ENCODE measurements at regions not wholly inside any gene's neighbourhood (a gene's known extent, or its start where the extent isn't known, plus 50 kb on each side); places are given as distances from the start of the nearest gene placed in this dataset.

DNA sequence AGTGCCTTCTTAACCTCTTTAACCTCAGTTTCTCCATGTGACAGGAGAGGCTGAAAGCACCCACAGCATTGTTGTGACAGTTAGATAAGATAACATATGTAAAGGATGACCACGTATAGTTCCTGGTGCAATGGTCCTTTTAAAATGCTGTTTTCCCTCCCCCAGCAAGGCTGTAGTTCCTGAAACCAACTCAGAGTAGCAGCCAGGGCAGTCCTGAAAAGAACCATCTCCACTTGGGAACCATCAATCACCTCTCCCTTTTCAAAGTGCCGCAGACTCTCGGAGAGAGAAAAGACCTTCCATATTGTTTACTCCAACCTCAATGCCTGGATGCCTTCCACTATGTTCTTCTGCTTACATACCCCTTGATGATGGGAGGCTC, 158.8 kb downstream of the DDX1 start:
- H3K27ac ChIP-seq = no peak overlapping the region
- intact Hi-C loops (cut with DNase I; ENCODE audit: low total_unique reads) (no loop called here), in situ Hi-C loops (cut with MboI; ENCODE audit: low sequenced_read_pairs in 4 of 4) (no loop called here)
- H3K4me1 ChIP-seq = peaks cover 0 to 7% of the 10 kb centered on the region in 2 donors
- no peak for TF ChIP-seq POLR2A (IDR thresholded peaks at IDR 0.05)
- TF ChIP-seq, protein P1, sequence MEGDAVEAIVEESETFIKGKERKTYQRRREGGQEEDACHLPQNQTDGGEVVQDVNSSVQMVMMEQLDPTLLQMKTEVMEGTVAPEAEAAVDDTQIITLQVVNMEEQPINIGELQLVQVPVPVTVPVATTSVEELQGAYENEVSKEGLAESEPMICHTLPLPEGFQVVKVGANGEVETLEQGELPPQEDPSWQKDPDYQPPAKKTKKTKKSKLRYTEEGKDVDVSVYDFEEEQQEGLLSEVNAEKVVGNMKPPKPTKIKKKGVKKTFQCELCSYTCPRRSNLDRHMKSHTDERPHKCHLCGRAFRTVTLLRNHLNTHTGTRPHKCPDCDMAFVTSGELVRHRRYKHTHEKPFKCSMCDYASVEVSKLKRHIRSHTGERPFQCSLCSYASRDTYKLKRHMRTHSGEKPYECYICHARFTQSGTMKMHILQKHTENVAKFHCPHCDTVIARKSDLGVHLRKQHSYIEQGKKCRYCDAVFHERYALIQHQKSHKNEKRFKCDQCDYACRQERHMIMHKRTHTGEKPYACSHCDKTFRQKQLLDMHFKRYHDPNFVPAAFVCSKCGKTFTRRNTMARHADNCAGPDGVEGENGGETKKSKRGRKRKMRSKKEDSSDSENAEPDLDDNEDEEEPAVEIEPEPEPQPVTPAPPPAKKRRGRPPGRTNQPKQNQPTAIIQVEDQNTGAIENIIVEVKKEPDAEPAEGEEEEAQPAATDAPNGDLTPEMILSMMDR (IDR thresholded peaks at IDR 0.05 in 4 of 5, conservative IDR thresholded peaks at IDR 0.05 in 1 of 5) = no peak
- no peak for ATAC-seq
- no peaks in the 10 kb centered on the region for H3K9me3 ChIP-seq
- DNase-seq = no peak
- no peaks in the 10 kb centered on the region for H3K36me3 ChIP-seq
- no peak overlapping the region for H3K4me3 ChIP-seq
- H3K27me3 ChIP-seq = no peaks in the 10 kb centered on the region

DNA sequence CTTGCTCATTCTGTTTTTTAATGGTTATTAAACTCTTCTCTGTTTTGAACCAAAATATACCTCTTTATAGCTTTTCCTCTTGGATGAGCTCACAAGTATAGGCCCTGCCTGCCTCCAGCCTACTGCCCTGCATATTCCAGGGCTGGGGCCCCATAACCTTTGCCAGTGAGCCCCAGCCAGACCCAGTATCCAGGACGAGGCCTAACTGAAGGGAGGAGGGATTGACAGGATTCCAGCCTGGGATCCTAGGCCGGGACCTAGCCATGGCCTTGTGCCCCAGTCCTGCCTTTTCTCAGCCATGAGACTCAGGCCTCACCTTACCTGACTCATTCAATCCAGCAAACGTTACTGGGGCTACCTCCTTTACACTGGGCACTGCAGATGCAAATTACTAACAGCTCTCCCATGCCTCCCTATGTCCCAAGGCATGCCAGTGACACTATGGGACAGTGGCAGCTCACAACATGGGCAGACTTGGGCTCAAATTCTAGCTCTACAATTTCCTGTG, 159.2 kb downstream of the DDX1 start:
- intact Hi-C loops (cut with DNase I; ENCODE audit: low total_unique reads) = no loop called here

DNA sequence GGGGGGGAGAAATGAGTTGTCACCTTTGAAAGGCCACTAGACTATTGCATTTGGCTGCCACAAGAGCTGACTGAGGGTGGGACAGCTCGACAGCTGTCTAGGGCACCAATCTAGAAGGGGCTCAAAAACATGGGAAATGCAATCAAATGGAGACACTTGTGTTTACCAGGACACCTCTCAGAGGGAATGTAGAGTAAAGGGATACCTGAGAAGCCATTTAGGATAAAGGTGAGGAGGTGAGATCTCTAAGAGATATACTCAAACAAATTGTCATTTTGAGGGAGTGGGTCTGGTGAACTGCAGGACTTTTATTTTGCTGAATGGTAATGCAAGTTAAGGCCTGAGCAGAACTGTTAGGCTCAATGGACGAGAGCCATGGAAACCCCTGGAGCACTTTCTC, 159.8 kb downstream of the DDX1 start:
- no peaks in the 10 kb centered on the region for H3K9me3 ChIP-seq
- intact Hi-C loops (cut with DNase I; ENCODE audit: low total_unique reads) (no loop called here), in situ Hi-C loops (cut with MboI; ENCODE audit: low sequenced_read_pairs in 4 of 4) (no loop called here)
- H3K27me3 ChIP-seq = no peaks in the 10 kb centered on the region
- no peak overlapping the region for H3K27ac ChIP-seq
- H3K4me3 ChIP-seq = no peak overlapping the region
- DNase-seq (no peak), ATAC-seq (no peak)
- H3K4me1 ChIP-seq = peaks cover 0 to 7% of the 10 kb centered on the region in 2 donors
- no peak for TF ChIP-seq POLR2A (IDR thresholded peaks at IDR 0.05)
- TF ChIP-seq, protein P1 (IDR thresholded peaks at IDR 0.05 in 4 of 5, conservative IDR thresholded peaks at IDR 0.05 in 1 of 5) = no peak
- no peaks in the 10 kb centered on the region for H3K36me3 ChIP-seq

More for the DNA sequence above, 159.2 kb downstream of the DDX1 start:
- Histone ChIP-seq H3K27ac (no peak overlapping the region), H3K36me3 (no peaks in the 10 kb centered on the region), H3K4me3 (no peak overlapping the region), H3K4me1 (peaks cover 0 to 7% of the 10 kb centered on the region in 2 donors), H3K27me3 (no peaks in the 10 kb centered on the region), H3K9me3 (no peaks in the 10 kb centered on the region)
- TF ChIP-seq, protein P1 (IDR thresholded peaks at IDR 0.05 in 4 of 5, conservative IDR thresholded peaks at IDR 0.05 in 1 of 5) = no peak
- TF ChIP-seq POLR2A (IDR thresholded peaks at IDR 0.05) = no peak
- ATAC-seq (no peak), DNase-seq (no peak)
- in situ Hi-C loops (cut with MboI; ENCODE audit: low sequenced_read_pairs in 4 of 4) = no loop called here

DNA sequence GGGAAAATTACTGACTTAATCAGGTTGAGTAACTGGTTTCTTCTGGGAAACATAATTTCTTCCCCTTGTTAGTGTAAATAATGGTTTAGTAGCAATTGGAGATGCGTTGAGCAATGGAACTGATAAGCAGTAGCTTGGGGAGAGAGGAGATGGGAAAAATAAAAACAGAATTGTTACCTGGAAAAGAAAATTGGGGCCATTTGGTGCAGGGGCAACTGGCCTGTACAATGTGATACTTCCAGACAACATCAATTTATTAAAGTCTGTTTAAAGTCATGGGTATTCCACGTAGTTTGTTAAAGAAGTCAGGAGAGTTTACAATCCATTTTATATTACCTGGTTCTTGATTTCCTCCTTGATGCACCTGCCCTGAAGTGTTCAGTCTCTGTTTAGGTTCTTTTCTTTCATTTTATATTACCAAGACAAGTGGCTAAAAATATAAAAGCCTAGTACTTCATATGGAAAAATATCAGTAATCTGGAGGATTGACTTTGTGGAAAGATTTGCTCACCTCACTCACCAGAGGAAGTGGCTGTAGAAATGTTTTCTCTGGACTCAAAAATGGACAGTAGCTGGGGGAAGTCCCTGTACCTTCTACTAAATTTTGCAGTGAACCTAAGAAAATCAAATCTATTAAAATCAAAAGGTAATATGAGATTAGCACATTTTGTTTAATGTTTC, 161.0 kb downstream of the DDX1 start:
- Histone ChIP-seq H3K27me3 (no peaks in the 10 kb centered on the region), H3K36me3 (no peaks in the 10 kb centered on the region), H3K9me3 (no peaks in the 10 kb centered on the region), H3K27ac (no peak overlapping the region), H3K4me3 (no peak overlapping the region), H3K4me1 (peaks cover 0 to 7% of the 10 kb centered on the region in 2 donors)
- intact Hi-C loops (cut with DNase I; ENCODE audit: low total_unique reads) (no loop called here), in situ Hi-C loops (cut with MboI; ENCODE audit: low sequenced_read_pairs in 4 of 4) (no loop called here)
- TF ChIP-seq POLR2A (IDR thresholded peaks at IDR 0.05) = no peak
- TF ChIP-seq, protein P1 (IDR thresholded peaks at IDR 0.05 in 4 of 5, conservative IDR thresholded peaks at IDR 0.05 in 1 of 5) = no peak
- DNase-seq = no peak
- ATAC-seq = no peak
